Activated naive CD8-positive, alpha-beta T cell treated with anti-CD3 and anti-CD28 coated beads for 36 hours (primary cell): ENCODE measurements at regions not wholly inside any gene's neighbourhood (a gene's known extent, or its start where the extent isn't known, plus 50 kb on each side); places are given as distances from the start of the nearest gene placed in this dataset.

Source experiments
- DNase-seq: peaks from one replicate; pipeline ENCODE4 v3.0.0; 2021
- H3K27ac Mint-ChIP-seq: one replicate; pipeline ENCODE4 v1.8.0; 2022; ENCODE audit warnings: mild to moderate bottlenecking, moderate library complexity, mixed read lengths
- H3K27me3 Mint-ChIP-seq: one replicate; pipeline ENCODE4 v1.8.0; 2022; ENCODE audit warnings: mild to moderate bottlenecking, mixed read lengths
- H3K36me3 Mint-ChIP-seq: one replicate; pipeline ENCODE4 v1.8.0; 2021; ENCODE audit warnings: mild to moderate bottlenecking, mixed read lengths
- H3K4me1 Mint-ChIP-seq: one replicate; pipeline ENCODE4 v1.8.0; 2021; ENCODE audit warnings: mixed read lengths
- H3K4me3 Mint-ChIP-seq: one replicate; pipeline ENCODE4 v1.8.0; 2022; ENCODE audit warnings: mild to moderate bottlenecking, moderate library complexity, mixed read lengths
- H3K9me3 Mint-ChIP-seq: one replicate; pipeline ENCODE4 v1.8.0; 2022; ENCODE audit warnings: mixed read lengths

DNA sequence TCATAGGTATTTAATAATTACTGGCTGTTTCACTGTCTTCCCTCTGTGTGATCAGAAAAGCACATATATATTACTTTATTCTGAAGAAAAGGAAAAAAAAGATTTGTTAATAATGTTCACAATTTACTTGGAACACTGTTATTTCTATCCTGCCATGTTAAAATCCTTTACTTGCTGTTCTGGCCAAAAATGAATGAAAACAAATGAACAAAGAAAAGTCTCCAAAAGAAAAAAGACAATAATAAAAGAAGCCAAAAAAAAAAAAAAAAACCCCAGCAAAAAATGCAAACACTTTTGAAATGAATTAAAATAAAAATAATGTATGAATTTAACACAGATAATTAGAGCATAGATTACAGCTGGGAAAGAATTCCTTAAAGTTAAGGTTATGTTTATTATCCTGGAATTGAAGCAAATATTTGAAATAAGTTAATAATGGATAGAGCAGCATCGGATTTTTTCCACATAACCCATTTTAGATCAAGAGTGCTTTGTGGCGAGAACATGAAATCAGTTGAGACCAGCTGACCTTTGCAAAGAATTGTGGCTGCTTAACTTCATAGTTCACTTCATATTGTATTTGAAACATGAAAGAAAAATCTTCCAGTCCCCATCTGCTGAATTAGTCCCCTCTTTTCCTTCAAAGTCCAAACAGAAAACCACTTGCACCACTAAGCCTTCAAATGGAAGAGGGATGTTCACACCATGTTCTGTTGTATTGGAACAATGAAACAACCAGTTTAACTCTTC is 444.8 kb downstream of the ADAMTS20 start:
- peaks cover 8% of the 10 kb centered on the region for H3K9me3 Mint-ChIP-seq
- no peak overlapping the region for H3K4me3 Mint-ChIP-seq
- no peaks in the 10 kb centered on the region for H3K36me3 Mint-ChIP-seq
- no peaks in the 10 kb centered on the region for H3K27me3 Mint-ChIP-seq
- no peak overlapping the region for H3K27ac Mint-ChIP-seq
- H3K4me1 Mint-ChIP-seq = no peaks in the 10 kb centered on the region
- no peak for DNase-seq

GRCh38 chr12:43106355-43106754 is 445.6 kb downstream of the ADAMTS20 start:
- Mint-ChIP-seq H3K36me3 (no peaks in the 10 kb centered on the region), H3K4me3 (no peak overlapping the region), H3K4me1 (no peaks in the 10 kb centered on the region), H3K27ac (no peak overlapping the region), H3K27me3 (no peaks in the 10 kb centered on the region), H3K9me3 (peaks cover 8% of the 10 kb centered on the region)
- no peak for DNase-seq

DNA sequence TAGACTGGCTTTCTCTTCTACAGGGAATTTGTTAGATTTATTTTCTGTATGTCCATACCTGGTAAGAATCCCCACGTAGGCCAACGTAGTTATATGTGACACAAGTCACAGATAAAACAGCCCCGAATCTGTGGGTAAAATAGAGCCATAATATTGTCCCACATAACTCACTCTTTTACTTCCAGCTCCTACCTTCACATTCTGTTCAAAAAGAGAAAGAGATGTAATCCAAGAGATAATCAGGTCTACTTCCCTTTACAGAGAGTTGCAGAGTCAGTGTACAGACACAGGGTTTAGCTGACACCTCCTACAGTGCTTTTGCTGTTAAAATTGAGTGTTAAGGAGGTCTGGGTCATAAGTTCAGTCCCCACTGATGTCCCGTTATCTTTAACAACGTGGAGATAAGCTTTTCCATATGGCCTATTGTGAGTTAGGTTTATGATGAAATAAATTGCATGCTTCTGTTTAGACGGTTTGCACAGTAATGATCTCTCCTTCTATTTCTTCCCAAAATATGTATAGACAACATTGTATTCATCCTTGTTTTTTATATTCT is 446.5 kb downstream of the ADAMTS20 start:
- no peak for DNase-seq
- H3K4me3 Mint-ChIP-seq = no peak overlapping the region

DNA sequence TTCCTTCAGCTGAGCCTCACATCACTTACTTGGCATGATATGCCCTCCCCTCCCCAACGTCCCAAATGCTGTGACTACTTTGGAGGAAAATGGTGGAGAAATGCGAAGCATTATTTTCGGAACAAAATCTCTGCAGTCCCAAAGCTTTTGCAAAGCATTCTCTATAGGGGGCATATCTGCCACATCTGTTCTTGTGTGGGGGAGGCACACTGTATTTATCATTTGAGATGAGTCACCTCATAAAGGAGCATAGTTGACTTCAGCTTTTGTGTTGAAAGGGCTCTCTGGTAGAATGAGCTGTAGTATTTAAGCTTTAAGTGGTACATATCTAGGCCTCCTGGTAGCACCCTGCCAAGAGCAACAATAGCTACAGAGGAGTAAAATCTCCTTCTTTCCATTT is 447.5 kb downstream of the ADAMTS20 start:
- no peak overlapping the region for H3K4me3 Mint-ChIP-seq
- H3K4me1 Mint-ChIP-seq = no peaks in the 10 kb centered on the region

More for the DNA sequence above, 446.5 kb downstream of the ADAMTS20 start:
- Mint-ChIP-seq H3K27ac (no peak overlapping the region), H3K36me3 (no peaks in the 10 kb centered on the region), H3K27me3 (no peaks in the 10 kb centered on the region), H3K9me3 (peaks cover 8% of the 10 kb centered on the region), H3K4me1 (no peaks in the 10 kb centered on the region)

GRCh38 chr12:43103866-43104265 is 448.1 kb downstream of the ADAMTS20 start:
- no peak overlapping the region for H3K4me3 Mint-ChIP-seq
- H3K9me3 Mint-ChIP-seq = no peaks in the 10 kb centered on the region
- no peaks in the 10 kb centered on the region for H3K36me3 Mint-ChIP-seq
- DNase-seq = no peak
- no peaks in the 10 kb centered on the region for H3K27me3 Mint-ChIP-seq
- H3K4me1 Mint-ChIP-seq = no peaks in the 10 kb centered on the region
- no peak overlapping the region for H3K27ac Mint-ChIP-seq

More for the DNA sequence above, 447.5 kb downstream of the ADAMTS20 start:
- H3K27ac Mint-ChIP-seq = no peak overlapping the region
- no peaks in the 10 kb centered on the region for H3K9me3 Mint-ChIP-seq
- no peak for DNase-seq
- H3K27me3 Mint-ChIP-seq = no peaks in the 10 kb centered on the region
- no peaks in the 10 kb centered on the region for H3K36me3 Mint-ChIP-seq

GRCh38 chr12:43102546-43103264 is 449.3 kb downstream of the ADAMTS20 start:
- H3K4me1 Mint-ChIP-seq = no peaks in the 10 kb centered on the region
- no peaks in the 10 kb centered on the region for H3K9me3 Mint-ChIP-seq
- no peaks in the 10 kb centered on the region for H3K27me3 Mint-ChIP-seq
- no peak for DNase-seq
- no peak overlapping the region for H3K4me3 Mint-ChIP-seq
- H3K27ac Mint-ChIP-seq = no peak overlapping the region
- no peaks in the 10 kb centered on the region for H3K36me3 Mint-ChIP-seq

DNA sequence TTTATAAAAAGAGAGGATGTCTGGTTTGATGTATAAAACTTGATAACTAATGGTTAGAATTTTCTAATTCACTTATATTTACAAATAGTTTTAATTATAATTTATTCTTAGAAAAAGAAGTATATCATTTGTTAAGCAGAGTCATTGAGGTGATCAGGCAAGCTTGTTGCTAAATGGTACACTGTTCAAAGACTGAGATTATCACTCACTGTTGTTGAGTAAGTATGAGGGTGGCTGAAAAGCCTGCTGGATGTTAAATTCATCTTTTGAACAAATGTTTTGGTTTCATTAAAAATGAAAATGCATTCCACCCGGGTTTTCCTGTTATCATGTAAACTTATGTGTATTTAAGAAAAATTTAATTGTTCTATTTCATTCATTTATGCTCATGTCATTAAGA is 451.8 kb downstream of the ADAMTS20 start:
- H3K4me1 Mint-ChIP-seq = no peaks in the 10 kb centered on the region
- H3K9me3 Mint-ChIP-seq = no peaks in the 10 kb centered on the region
- H3K27ac Mint-ChIP-seq = no peak overlapping the region
- H3K27me3 Mint-ChIP-seq = no peaks in the 10 kb centered on the region
- no peak overlapping the region for H3K4me3 Mint-ChIP-seq
- DNase-seq = no peak
- H3K36me3 Mint-ChIP-seq = no peaks in the 10 kb centered on the region

- H3K36me3 Mint-ChIP-seq = no peaks in the 10 kb centered on the region
Measured at GRCh38 chr12:43099691-43100163, 452.3 kb downstream of the ADAMTS20 start.

GRCh38 chr12:43098766-43099550 is 453.0 kb downstream of the ADAMTS20 start:
- H3K27ac Mint-ChIP-seq = no peak overlapping the region
- no peak overlapping the region for H3K4me3 Mint-ChIP-seq
- H3K9me3 Mint-ChIP-seq = no peaks in the 10 kb centered on the region
- no peaks in the 10 kb centered on the region for H3K36me3 Mint-ChIP-seq
- H3K27me3 Mint-ChIP-seq = no peaks in the 10 kb centered on the region
- DNase-seq = no peak
- H3K4me1 Mint-ChIP-seq = no peaks in the 10 kb centered on the region

More at GRCh38 chr12:43099691-43100163, 452.3 kb downstream of the ADAMTS20 start:
- no peak overlapping the region for H3K27ac Mint-ChIP-seq
- no peaks in the 10 kb centered on the region for H3K27me3 Mint-ChIP-seq
- no peak for DNase-seq
- H3K4me1 Mint-ChIP-seq = no peaks in the 10 kb centered on the region
- no peak overlapping the region for H3K4me3 Mint-ChIP-seq
- no peaks in the 10 kb centered on the region for H3K9me3 Mint-ChIP-seq

GRCh38 chr12:43098071-43098470 is 453.9 kb downstream of the ADAMTS20 start:
- no peaks in the 10 kb centered on the region for H3K4me1 Mint-ChIP-seq
- H3K4me3 Mint-ChIP-seq = no peak overlapping the region
- H3K27me3 Mint-ChIP-seq = no peaks in the 10 kb centered on the region
- no peaks in the 10 kb centered on the region for H3K9me3 Mint-ChIP-seq
- no peak overlapping the region for H3K27ac Mint-ChIP-seq
- H3K36me3 Mint-ChIP-seq = no peaks in the 10 kb centered on the region
- DNase-seq = no peak

DNA sequence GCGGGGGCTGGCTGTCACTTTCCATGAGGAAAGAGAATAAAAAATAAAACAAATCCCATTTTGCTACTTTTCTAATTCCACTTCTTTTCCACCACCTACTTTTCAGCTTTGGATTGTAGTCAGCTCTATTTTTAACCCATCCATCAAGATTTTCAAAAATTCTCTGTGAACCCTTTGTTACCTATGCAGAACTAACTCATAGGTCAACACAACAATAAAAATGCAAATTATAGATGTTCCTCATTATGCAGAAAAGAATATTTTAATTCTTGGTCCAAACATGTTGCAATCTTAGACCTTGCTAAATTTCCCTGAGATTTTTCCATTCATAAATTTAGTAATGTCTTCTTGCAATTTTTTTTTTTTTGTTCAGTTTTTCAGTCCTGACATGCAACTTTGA is 454.5 kb downstream of the ADAMTS20 start:
- no peaks in the 10 kb centered on the region for H3K27me3 Mint-ChIP-seq
- H3K4me3 Mint-ChIP-seq = no peak overlapping the region
- no peak for DNase-seq
- peaks cover 4% of the 10 kb centered on the region for H3K9me3 Mint-ChIP-seq
- H3K36me3 Mint-ChIP-seq = no peaks in the 10 kb centered on the region
- H3K4me1 Mint-ChIP-seq = no peaks in the 10 kb centered on the region
- no peak overlapping the region for H3K27ac Mint-ChIP-seq

GRCh38 chr12:43095669-43096280 is 456.2 kb downstream of the ADAMTS20 start:
- no peaks in the 10 kb centered on the region for H3K27me3 Mint-ChIP-seq
- no peak overlapping the region for H3K4me3 Mint-ChIP-seq
- H3K4me1 Mint-ChIP-seq = no peaks in the 10 kb centered on the region
- H3K36me3 Mint-ChIP-seq = no peaks in the 10 kb centered on the region
- H3K9me3 Mint-ChIP-seq = peaks cover 4% of the 10 kb centered on the region
- H3K27ac Mint-ChIP-seq = no peak overlapping the region
- DNase-seq = no peak

GRCh38 chr12:43094886-43095575 is 457.0 kb downstream of the ADAMTS20 start:
- DNase-seq = no peak
- H3K36me3 Mint-ChIP-seq = no peaks in the 10 kb centered on the region
- H3K9me3 Mint-ChIP-seq = peaks cover 4% of the 10 kb centered on the region
- no peaks in the 10 kb centered on the region for H3K4me1 Mint-ChIP-seq
- no peak overlapping the region for H3K4me3 Mint-ChIP-seq
- H3K27me3 Mint-ChIP-seq = no peaks in the 10 kb centered on the region
- no peak overlapping the region for H3K27ac Mint-ChIP-seq

- H3K9me3 Mint-ChIP-seq = peaks cover 10% of the 10 kb centered on the region
- no peaks in the 10 kb centered on the region for H3K4me1 Mint-ChIP-seq
- no peak for DNase-seq
- no peak overlapping the region for H3K4me3 Mint-ChIP-seq
- no peaks in the 10 kb centered on the region for H3K27me3 Mint-ChIP-seq
- no peak overlapping the region for H3K27ac Mint-ChIP-seq
- H3K36me3 Mint-ChIP-seq = no peaks in the 10 kb centered on the region
Measured at GRCh38 chr12:43090981-43091380, 461.0 kb downstream of the ADAMTS20 start.
